ENCODE measurements at regions not wholly inside any gene's neighbourhood (a gene's known extent, or its start where the extent isn't known, plus 50 kb on each side); places are given as distances from the start of the nearest gene placed in this dataset.

DNA sequence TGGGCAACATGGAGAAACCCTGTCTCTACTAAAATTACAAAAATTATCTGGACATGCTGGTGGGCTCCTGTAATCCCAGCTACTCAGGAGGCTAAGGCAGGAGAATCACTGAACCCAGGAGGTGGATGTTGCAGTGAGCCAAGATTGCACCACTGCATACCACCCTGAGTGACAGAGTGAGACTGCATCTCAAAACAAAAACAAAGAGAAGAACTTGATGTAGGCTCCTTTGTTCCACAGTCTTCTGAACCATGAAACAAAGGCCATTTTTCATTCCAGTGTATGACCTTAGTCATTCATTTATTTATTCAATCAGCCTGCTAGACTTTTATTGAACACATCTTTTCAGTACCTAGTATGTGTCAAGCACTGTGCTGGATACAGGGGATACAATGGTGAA is 369.6 kb downstream of the FAT3 start (continued):
- TF ChIP-seq, protein P1, sequence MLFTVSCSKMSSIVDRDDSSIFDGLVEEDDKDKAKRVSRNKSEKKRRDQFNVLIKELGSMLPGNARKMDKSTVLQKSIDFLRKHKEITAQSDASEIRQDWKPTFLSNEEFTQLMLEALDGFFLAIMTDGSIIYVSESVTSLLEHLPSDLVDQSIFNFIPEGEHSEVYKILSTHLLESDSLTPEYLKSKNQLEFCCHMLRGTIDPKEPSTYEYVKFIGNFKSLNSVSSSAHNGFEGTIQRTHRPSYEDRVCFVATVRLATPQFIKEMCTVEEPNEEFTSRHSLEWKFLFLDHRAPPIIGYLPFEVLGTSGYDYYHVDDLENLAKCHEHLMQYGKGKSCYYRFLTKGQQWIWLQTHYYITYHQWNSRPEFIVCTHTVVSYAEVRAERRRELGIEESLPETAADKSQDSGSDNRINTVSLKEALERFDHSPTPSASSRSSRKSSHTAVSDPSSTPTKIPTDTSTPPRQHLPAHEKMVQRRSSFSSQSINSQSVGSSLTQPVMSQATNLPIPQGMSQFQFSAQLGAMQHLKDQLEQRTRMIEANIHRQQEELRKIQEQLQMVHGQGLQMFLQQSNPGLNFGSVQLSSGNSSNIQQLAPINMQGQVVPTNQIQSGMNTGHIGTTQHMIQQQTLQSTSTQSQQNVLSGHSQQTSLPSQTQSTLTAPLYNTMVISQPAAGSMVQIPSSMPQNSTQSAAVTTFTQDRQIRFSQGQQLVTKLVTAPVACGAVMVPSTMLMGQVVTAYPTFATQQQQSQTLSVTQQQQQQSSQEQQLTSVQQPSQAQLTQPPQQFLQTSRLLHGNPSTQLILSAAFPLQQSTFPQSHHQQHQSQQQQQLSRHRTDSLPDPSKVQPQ (CRISPR knock-in tag; IDR thresholded peaks at IDR 0.05; ENCODE audit: borderline replicate concordance) = no peak
- TF ChIP-seq NFE2 (IDR thresholded peaks at IDR 0.05; ENCODE audit: low read depth) (no peak), CHCHD3 (CRISPR knock-in tag; IDR thresholded peaks at IDR 0.05) (no peak), CEBPB (tag; IDR thresholded peaks at IDR 0.05) (no peak)

GRCh38 chr11:92595052-92595451 is 370.4 kb downstream of the FAT3 start:
- BruUV-seq (replicated peaks) = no TSS peak
- no peak overlapping the region for H3K4me3 ChIP-seq
- no peak overlapping the region for H3K4me2 ChIP-seq (ENCODE audit: insufficient read depth, low read length)
- H3K36me3 ChIP-seq (ENCODE audit: control insufficient read depth, insufficient read depth, low read length) = no peaks in the 10 kb centered on the region
- H3K4me1 ChIP-seq (replicated peaks in 1 of 2; ENCODE audit: control insufficient read depth in 2 of 2, insufficient read depth in 2 of 2, low read length in 2 of 2) = no peaks in the 10 kb centered on the region
- no peaks in the 10 kb centered on the region for H4K20me1 ChIP-seq (replicated peaks; ENCODE audit: control insufficient read depth, insufficient read depth, low read length)
- ATAC-seq (no peak), DNase-seq (ENCODE audit: extremely low read depth in 1 of 4, low spot score in 3 of 4) (no peak), FAIRE-seq (no peak)
- in situ Hi-C loops (cut with MboI) (no loop called here), intact Hi-C loops (cut with micrococcal nuclease) (no loop called here)
- ChIA-PET CTCF (ENCODE audit: low intra/inter-chr PET ratio) (no interaction called here), POLR2A (no interaction called here)
- no peaks in the 10 kb centered on the region for H3K9me3 ChIP-seq (replicated peaks; ENCODE audit: control insufficient read depth, insufficient read depth, low read depth, low read length)
- no peak overlapping the region for H2AFZ ChIP-seq (ENCODE audit: low read depth, low read length)
- H3K27ac ChIP-seq (ENCODE audit: extremely low read depth, low read depth, low read length) = no peak overlapping the region
- no peaks in the 10 kb centered on the region; the same call in 2 of the 3 replicates for H3K79me2 ChIP-seq (ENCODE audit: control insufficient read depth, insufficient read depth, low read length)
- no peaks in the 10 kb centered on the region for H3K27me3 ChIP-seq (ENCODE audit: control insufficient read depth in 2 of 2, insufficient read depth in 2 of 2, low read length in 2 of 2)
- H3K9ac ChIP-seq (ENCODE audit: insufficient read depth in 1 of 2, low read depth in 2 of 2, low read length in 2 of 2) = no peak overlapping the region
- 0% methylated on average over 1 of the region's 1 CpG for WGBS (ENCODE audit: insufficient coverage, low coverage, missing lambda C conversion rate)
- H3K9me1 ChIP-seq (ENCODE audit: control insufficient read depth, insufficient read depth, low read length) = no peaks in the 10 kb centered on the region
- TF ChIP-seq, protein P2, sequence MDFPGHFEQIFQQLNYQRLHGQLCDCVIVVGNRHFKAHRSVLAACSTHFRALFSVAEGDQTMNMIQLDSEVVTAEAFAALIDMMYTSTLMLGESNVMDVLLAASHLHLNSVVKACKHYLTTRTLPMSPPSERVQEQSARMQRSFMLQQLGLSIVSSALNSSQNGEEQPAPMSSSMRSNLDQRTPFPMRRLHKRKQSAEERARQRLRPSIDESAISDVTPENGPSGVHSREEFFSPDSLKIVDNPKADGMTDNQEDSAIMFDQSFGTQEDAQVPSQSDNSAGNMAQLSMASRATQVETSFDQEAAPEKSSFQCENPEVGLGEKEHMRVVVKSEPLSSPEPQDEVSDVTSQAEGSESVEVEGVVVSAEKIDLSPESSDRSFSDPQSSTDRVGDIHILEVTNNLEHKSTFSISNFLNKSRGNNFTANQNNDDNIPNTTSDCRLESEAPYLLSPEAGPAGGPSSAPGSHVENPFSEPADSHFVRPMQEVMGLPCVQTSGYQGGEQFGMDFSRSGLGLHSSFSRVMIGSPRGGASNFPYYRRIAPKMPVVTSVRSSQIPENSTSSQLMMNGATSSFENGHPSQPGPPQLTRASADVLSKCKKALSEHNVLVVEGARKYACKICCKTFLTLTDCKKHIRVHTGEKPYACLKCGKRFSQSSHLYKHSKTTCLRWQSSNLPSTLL (IDR thresholded peaks at IDR 0.05) = no peak
- TF ChIP-seq ZNF263 (CRISPR knock-in tag; IDR thresholded peaks at IDR 0.05; ENCODE audit: borderline replicate concordance) = no peak
- TF ChIP-seq PHF20 (IDR thresholded peaks at IDR 0.05; ENCODE audit: partially characterized antibody) = no peak
- no peak for TF ChIP-seq ZBTB11 (CRISPR knock-in tag; IDR thresholded peaks at IDR 0.05)
- no peak for TF ChIP-seq EGR1 (conservative IDR thresholded peaks at IDR 0.05)
- no peak for TF ChIP-seq ZBED1 (IDR thresholded peaks at IDR 0.05)
- TF ChIP-seq, protein P3, sequence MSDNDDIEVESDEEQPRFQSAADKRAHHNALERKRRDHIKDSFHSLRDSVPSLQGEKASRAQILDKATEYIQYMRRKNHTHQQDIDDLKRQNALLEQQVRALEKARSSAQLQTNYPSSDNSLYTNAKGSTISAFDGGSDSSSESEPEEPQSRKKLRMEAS (CRISPR knock-in tag; IDR thresholded peaks at IDR 0.05) = no peak
- TF ChIP-seq SMARCC2 (IDR thresholded peaks at IDR 0.05; ENCODE audit: low read depth) = no peak

Data from K562 (cell line).